PFSK-1 (cell line): ENCODE measurements at regions not wholly inside any gene's neighbourhood (a gene's known extent, or its start where the extent isn't known, plus 50 kb on each side); places are given as distances from the start of the nearest gene placed in this dataset.
A peak's percentile ranks its signal among the peaks of the same experiment; 100 is the strongest.

Experiments
- FOXP2 ChIP-seq: optimal IDR thresholded peaks from 2 replicates; pipeline ENCODE3; 2011; ENCODE audit warnings: borderline replicate concordance, control low read depth, inconsistent platforms; ENCODE audit not compliant: insufficient read depth; ENCODE audit errors: extremely low read length, extremely low read depth
- POLR2AphosphoS5 ChIP-seq: IDR thresholded peaks from 2 replicates; pipeline ENCODE4 v1.6.1; 2012; ENCODE audit warnings: low read depth, mild to moderate bottlenecking, control low read depth, low read length, moderate library complexity
- SIN3A ChIP-seq: IDR thresholded peaks from 2 replicates; pipeline ENCODE4 v1.6.1; 2012; ENCODE audit warnings: mild to moderate bottlenecking, low read length, moderate library complexity, borderline replicate concordance; ENCODE audit not compliant: insufficient read depth
- TAF1 ChIP-seq: IDR thresholded peaks from 2 replicates; pipeline ENCODE4 v1.6.1; 2012; ENCODE audit warnings: low read length, control low read depth, borderline replicate concordance; ENCODE audit not compliant: insufficient read depth
- TF ChIP-seq, protein P1 (sequence below), 2 experiments: IDR thresholded peaks; 2 replicates each; pipeline versions ENCODE4 v1.6.1 to v1.8.0; 2011 to 2012; ENCODE audit warnings: low read depth in 2 of 2, low read length in 2 of 2, control low read depth in 1 of 2, inconsistent platforms in 1 of 2, mild to moderate bottlenecking in 1 of 2, moderate library complexity in 1 of 2; ENCODE audit not compliant: insufficient read depth in 1 of 2

DNA sequence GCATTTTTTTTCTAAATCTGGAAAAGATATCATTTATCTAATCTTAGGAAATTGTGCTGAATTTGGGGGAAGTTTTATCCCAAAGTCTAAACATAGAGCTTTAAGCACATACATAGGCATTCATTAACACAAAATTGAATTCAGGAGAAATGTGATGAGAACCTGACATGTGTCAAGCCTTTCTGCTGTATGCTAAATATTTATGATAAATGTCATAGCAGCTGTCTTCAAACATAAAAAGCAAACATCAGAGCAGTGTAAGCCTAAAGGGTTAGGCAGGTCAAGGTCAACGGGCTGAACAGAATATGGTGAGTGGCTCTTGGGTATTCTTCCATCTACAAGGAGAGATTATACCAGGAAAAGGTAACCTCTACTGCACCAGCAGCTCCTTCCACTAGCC is 737.2 kb upstream of the ZNF608 start:
- no peak for TF ChIP-seq TAF1
- TF ChIP-seq, protein P1, sequence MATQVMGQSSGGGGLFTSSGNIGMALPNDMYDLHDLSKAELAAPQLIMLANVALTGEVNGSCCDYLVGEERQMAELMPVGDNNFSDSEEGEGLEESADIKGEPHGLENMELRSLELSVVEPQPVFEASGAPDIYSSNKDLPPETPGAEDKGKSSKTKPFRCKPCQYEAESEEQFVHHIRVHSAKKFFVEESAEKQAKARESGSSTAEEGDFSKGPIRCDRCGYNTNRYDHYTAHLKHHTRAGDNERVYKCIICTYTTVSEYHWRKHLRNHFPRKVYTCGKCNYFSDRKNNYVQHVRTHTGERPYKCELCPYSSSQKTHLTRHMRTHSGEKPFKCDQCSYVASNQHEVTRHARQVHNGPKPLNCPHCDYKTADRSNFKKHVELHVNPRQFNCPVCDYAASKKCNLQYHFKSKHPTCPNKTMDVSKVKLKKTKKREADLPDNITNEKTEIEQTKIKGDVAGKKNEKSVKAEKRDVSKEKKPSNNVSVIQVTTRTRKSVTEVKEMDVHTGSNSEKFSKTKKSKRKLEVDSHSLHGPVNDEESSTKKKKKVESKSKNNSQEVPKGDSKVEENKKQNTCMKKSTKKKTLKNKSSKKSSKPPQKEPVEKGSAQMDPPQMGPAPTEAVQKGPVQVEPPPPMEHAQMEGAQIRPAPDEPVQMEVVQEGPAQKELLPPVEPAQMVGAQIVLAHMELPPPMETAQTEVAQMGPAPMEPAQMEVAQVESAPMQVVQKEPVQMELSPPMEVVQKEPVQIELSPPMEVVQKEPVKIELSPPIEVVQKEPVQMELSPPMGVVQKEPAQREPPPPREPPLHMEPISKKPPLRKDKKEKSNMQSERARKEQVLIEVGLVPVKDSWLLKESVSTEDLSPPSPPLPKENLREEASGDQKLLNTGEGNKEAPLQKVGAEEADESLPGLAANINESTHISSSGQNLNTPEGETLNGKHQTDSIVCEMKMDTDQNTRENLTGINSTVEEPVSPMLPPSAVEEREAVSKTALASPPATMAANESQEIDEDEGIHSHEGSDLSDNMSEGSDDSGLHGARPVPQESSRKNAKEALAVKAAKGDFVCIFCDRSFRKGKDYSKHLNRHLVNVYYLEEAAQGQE (IDR thresholded peaks at IDR 0.05; ENCODE audit: insufficient read depth in 1 of 2, low read depth in 2 of 2, low read length in 2 of 2) = no peak
- no peak for TF ChIP-seq SIN3A
- no peak for TF ChIP-seq FOXP2
- no peak for TF ChIP-seq POLR2AphosphoS5

DNA sequence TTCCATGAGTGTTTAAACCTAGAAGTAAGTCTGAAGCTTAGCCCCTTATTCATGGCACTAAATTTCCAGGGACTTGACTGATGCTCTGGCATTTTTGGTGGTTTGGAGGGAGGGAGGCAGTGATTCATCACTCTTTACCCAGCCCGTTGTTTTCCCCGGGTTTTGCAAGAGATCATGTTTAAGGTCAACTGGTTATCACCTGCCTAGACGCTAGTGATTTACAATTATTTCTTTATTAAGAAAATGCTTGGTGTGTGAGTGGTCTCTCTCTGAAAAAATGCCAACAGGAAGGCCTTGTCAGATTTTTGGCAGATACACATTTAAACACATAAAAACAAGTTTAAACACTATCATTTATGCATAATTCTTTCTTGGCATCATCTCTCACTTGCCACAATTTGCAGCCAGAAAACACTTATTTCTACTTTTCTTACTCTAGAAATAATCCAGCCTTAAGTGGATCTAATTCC is 737.9 kb upstream of the ZNF608 start:
- TF ChIP-seq FOXP2 = peak; percentile 2
- TF ChIP-seq, protein P1 (IDR thresholded peaks at IDR 0.05; ENCODE audit: insufficient read depth in 1 of 2, low read depth in 2 of 2, low read length in 2 of 2) = no peak
- TF ChIP-seq POLR2AphosphoS5 = no peak
- TF ChIP-seq TAF1 = no peak

DNA sequence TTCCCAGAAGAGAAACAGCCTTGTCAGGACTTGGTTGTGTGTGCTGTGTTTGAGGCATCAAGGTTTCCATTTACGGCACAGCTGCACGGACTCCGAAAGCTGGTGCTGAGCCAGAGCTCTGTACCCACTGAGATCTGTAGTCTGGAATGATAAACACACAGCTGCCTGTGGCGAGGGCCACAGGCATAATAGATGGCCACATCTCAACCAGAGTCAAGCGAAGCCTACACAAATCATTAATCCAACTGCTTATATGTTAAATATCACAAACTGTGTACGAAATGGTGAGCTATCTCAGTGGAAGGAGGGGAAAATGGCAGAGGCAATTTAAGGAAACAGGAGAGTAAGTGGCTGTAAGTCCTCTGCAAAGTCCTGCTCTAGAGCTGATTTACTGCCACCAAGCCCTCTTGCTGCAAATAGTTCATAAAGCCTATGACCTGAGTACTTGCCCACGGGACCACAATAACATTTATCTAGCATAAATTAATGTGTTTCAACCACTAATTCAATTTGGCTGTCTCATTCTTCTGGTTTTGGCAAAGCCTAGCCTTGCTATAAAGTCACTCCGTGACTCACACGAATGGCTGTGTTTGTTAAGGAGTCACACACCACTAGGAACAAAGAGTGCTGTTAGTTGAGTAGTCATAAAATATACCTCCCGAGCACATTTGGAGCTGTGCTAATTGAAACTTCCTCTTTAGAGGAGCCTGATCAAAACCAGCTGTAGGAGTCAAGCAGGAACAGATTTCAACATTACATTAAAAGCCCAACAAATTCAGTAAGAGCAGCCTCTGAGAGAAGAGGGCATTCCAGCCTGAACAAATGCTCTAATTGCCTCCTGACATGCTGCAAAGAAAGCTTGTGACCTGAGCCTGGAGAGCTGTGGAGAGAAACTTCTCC is 738.6 kb upstream of the ZNF608 start:
- peak; percentile 36; the same call in 1 of the 2 replicates for TF ChIP-seq SIN3A
- TF ChIP-seq TAF1 = peak; percentile 51; the same call in 1 of the 2 replicates
- peak; percentile 15 for TF ChIP-seq FOXP2
- peak; percentile 70 for TF ChIP-seq POLR2AphosphoS5
- TF ChIP-seq, protein P1 (IDR thresholded peaks at IDR 0.05; ENCODE audit: insufficient read depth in 1 of 2, low read depth in 2 of 2, low read length in 2 of 2) = peak in 1 of 2 experiments; percentile 55; a peak in 1 of 4 replicates

DNA sequence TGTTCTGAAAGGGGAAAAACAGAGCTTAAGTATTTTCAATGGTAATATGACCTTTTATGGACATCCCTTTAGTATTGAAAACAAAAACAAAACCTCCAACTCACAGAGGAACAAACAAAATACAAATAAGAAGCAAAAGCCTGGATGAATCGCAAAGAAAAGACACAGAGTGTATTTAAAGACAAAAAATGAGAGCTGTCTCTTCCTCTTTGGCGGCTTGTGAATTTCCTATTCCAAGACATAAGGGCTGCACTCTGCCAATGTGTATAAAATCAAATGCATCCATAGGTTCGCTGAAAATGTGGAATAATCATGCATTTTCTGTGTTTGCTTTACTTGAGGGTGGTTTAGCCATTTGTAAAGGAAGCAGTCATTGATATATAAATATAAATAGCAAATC is 739.3 kb upstream of the ZNF608 start:
- TF ChIP-seq POLR2AphosphoS5 (no peak), SIN3A (no peak), FOXP2 (no peak), TAF1 (no peak)
- TF ChIP-seq, protein P1 (IDR thresholded peaks at IDR 0.05; ENCODE audit: insufficient read depth in 1 of 2, low read depth in 2 of 2, low read length in 2 of 2) = no peak
